Stimulated activated CD4-positive, alpha-beta T cell treated with anti-CD3 and anti-CD28 coated beads, Interleukin-1b, Interleukin-23, amount 100 ng/mL, for 48 hours (primary cell): ENCODE measurements at regions not wholly inside any gene's neighbourhood (a gene's known extent, or its start where the extent isn't known, plus 50 kb on each side); places are given as distances from the start of the nearest gene placed in this dataset.

Source experiments
- DNase-seq: peaks from one replicate; pipeline ENCODE4 v3.0.0-alpha.2; 2020

DNA sequence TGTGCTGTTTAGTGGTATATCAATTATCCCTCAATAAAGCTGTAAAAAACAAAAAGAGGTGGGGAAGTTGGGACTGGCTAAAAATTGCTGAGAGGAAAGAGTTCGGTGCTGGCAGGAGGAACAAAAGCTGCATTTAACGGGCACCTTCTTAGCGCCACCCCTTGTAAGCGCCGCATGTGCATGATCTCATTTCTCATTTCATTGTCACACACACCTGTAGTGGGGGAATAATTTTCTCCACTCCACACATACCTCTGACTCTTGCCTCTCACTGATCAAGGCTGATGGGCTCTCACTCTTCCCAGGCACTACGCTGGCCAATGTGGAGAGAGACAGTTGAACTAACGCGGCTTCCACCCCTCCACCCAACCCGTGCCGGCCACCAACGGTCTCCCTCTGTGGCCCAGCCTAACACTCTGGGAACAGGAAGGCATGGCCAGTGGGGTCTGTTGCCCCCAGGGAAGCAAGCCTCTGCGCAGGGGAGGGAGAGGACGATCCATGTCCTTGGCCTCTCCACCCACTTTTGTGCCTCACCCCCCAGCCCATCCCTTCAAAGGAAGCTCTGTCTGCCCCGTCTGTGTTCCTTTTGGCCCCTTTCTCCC, 186.7 kb upstream of the SYT13 start:
- no peak for DNase-seq

DNA sequence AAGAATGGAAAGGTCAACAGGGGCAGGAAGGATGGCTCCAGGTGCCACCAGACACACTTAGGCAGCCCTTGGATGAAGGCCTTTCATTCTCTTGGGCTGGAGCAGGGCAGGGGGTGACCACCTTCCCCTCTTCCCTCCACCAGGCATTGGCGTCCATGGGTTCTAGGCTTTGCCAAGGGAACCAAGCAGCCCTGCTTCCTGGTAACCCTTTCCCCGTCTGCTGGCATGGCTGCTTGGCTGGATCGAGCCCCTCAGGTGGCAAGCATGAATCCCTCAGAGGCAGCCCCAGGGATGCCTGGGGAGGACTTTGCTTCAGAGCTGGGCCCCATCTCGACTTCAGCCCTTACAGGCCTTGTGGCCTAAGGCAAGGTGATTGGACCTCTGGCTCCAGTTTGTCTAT, 185.1 kb upstream of the SYT13 start:
- no peak for DNase-seq

DNA sequence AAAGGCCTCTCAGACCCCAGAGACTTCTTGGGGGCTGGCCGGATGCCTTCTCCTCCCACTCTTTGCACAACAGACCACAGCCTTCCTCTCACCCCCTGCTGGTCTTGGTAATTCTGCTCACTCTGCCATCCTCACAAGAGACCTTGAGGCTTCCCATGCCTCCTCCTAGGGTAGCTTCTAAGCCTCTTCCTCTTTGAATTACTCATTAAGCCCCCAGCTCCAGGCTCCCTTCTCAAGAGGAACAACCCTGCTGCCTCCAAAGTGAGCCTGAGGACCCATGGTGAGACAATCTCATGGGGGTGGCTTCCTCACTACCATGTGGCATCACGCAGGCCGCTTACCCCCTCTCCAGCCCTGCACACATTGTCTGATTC, 184.6 kb upstream of the SYT13 start:
- no peak for DNase-seq

DNA sequence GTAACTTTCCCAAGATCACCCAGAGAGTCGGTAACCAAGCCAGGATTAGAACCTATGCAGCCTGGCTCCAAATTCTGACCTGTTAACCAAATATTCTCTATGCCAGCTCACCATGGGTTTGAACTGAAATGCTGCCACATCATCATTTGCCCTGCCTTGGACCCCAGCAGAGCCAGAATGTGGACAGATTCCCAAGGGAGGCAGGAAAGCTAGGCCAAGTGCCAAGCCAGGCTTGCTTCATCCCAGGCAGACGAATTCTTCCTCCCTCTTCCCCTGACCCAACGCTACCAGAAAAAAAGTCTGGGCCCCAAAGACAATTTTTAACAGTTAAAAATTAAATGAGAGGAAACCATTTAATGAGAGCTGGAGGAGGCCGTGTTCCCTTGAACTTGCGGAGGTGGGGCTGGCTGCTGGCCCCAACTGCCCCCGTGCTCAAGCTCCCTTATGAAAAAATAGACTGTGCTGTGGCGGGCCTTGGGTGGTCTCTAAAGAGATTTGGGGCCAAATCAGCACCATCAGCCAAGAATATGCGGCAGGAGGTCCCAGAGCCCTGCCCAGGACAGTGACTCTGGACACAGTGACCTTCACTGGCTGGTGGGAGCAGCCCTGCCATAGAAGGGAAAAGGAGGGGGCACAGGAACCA, 184.1 kb upstream of the SYT13 start:
- DNase-seq: no peak

DNA sequence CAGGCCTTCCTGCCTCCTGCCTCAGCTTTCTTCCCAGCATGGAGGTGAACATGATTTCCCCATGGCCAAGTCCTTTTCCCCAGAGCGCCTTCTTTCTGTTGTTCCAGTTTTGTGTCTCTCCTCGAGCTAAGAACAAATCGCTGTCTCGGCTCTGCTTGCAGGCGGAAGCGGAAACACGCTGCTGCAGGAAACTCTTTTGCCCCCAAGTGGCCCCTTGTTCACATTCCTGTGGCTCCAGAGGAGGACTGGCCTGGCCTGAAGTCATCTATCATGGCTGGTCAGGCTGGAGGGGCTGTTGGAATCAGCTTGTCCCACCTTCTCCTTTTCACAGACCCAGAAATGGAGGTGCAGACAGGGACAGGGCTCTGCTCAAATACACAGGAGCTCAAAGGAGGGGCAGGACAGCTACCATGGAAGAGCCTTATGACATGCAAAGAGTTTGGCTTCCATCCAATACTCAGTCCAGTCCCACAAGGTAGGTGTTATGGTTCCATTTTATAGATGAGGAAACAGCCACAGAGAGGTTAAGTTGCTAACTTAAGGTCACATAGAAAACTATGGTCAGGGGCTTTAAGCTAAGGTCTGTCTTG, 182.2 kb upstream of the SYT13 start:
- DNase-seq: no peak

DNA sequence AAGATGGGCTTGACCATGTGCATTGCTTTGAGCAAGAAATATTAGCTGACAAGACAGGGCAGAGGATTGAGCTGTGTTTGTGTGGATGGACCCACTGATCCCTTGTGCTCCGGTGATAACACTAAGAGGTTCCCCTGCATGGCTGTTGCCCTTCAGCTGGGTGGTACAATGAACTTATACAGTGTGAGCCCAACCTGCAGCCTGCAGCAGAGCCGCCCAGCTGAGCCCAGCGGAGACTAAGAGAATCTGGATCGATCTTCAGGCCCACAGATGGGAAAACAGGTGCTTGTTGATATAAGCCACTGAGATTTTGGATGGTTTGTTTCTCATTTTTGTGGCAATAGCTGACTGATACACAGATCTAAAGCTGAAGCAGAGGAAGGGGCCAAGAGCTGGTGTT, 177.4 kb upstream of the SYT13 start:
- no peak for DNase-seq

DNA sequence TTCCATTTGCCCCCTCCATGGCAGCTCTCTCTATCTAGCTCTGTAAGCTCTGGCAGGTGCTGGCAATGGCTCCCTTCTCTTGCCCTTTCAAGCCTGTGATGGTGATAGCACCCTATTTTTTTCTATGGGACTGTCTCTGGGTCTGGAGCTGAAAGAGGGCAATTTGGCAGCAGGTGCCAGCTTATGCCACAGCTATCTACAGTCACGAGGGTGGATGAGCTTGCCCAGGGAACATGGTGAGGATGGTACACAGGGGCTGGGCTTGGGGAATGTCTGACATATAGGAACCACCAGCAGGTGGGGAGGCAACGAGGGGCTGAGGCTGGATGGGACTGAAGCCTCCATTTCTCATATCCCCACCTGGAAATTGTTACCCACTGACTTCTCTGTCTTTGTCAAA, 175.4 kb upstream of the SYT13 start:
- DNase-seq: no peak

DNA sequence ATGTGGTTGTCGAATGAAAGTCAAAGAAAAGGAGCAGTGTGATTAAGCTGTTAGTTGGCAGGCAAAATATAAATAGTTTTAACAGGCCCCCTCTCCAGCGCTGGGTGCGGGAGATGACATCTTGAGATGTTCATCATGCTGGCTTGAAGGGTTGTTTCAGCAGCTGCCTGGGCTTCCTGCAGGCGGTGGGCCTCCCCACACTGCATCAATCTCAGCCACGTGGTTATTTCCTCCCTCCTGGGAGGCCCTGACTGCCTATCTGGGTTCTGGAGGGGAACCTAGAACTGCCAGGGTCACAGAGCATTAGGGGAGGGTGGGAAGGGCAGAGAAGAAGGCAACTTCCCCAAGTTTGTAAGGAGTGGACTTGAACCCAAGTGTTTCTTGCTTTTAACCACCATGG, 173.3 kb upstream of the SYT13 start:
- no peak for DNase-seq

DNA sequence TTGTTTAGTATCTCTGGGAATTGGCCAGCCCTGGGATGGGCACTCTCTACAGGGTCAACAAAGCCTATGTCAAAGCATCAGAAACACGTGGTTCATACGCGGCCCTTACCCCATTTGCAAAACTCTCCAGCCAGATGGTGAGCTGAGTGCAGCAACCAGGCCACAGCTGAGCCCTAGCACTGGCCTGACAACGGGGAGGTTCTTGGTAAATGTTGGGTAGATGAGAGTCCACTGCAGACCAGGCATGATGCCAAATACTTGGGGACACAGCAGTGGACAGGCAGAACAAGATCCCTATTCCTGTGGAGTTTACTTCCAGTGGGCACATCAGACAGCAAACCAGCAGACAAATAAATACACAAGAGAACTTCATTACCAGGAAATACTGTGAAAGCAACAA, 172.1 kb upstream of the SYT13 start:
- no peak for DNase-seq

DNA sequence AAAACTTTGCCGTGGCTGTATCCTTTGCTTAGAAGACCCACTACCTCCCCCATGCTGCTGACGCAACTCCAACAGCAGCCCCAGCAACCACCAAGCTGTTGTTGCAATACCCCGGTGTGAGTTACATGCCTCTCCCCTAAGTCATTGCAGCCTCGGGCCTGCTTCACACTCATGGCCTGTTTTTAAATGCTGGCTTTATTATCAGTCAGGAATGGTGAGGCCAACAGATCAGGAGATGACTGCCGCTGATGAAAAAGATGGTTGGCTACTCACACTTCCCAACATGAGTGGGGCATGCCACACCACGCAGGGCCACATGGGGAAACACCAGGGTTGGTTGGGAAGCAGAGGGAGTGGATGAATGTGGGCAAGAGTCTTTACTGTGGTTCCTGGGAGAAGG, 171.5 kb upstream of the SYT13 start:
- no peak for DNase-seq

DNA sequence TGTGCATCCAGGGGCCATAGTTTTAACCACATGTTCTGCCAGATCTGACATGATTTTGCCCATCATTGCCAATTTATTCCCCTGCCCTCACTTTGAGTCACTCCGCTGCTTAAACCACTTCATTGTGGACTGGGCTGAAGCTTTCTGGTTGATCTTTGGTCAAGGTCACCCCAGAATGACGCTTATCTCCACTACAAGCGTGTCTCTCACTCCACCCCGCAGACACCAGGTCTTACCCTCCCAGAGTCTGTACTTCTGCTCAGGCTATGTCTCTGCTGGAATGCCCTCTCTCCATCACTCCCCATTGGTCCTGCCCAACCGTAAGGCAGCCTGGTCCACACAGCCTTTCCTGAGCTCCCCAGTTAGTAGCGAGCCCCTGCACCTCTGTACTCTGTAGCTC, 170.5 kb upstream of the SYT13 start:
- DNase-seq: no peak

DNA sequence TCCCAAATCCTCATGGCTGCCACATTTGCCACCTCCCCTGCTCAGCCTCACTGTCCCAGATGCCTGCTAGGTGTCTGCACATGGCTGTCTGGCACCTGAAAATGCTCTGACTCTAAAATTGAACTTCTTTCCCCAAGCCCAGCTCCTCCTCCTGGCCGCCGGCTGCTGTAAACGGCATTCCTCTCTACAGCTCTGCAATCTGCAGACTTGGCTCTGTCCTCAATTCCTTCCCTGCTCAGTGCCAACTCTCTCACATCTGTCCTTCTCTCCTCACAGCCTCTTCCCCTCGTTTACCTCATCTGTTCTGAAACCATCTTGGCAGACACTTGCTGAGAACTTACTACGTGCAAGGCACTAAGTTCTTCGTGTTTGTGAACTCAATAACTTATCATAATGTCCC, 169.4 kb upstream of the SYT13 start:
- no peak for DNase-seq

DNA sequence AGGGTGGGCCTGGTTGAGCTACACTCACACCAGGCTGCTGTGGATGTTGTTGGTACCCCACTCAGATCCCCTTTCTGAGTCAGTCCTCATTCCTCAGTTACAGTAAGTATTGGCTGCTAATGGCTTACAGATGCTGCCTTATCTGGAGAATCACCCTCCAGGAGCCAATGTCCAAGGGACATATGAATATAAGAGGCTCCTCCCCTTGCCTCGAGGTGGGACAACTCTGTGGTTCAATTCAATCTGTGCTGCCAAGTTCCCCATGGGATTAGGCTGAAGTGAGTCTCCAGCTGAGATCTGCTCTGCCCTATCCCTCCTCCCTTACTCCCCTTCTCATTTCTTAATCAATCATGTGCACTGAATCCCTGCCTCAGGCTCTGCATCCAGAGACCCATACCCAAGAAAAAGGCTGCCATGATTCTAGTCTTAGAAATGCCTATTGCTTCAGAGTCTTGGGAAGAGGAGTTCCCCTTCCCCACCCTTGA, 168.8 kb upstream of the SYT13 start:
- no peak for DNase-seq

DNA sequence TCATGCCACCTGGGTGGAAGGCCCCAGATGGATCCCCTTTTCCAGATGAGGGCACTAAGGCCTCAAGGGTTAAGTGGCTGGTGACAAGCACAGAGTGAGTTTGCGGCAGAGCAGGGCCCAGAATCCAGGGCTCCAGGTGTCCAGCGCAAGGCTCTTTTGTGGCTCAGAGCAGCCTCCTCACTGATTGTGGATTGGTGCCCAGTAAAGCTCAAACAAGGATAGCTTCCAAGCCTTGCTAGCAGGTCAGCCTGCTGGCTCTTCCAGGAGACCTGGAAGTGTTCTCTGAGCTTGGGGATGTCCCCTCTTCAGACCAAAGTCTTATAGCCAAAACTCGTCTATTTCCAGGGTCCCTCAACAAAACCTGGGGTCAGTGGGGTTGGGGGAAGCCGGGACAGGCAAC, 167.6 kb upstream of the SYT13 start:
- no peak for DNase-seq

DNA sequence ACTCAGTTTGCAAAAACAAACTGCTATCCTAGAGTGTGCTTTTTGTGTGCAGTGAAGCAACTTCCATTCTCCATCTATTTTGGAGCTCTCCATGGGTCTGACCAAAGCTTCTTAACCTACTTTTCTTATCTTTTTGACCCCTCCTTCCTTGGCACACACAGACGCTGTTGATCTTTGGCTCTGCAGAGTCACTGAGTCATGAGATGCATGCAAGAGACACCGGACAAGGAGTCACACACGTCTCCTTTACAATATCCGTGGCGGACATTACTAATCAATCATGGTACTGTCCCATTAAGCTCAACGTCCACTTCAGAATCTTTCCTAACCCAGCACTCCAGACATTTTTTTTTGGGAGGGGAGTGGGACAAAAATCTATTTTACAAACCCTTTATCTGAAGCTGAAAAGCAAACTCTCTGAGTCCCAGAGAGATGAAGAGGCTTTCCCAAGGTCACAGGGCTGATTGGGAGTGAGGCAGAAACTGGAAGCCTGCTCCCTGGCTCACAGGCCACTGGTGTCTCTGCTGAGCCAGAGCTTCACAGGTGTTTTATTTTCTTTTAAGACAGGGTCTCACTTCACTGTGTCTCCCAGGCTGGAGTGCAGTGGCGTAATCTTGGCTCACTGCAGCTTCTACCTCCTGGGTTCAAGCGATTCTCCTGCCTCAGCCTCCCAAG, 165.8 kb upstream of the SYT13 start:
- DNase-seq: no peak

DNA sequence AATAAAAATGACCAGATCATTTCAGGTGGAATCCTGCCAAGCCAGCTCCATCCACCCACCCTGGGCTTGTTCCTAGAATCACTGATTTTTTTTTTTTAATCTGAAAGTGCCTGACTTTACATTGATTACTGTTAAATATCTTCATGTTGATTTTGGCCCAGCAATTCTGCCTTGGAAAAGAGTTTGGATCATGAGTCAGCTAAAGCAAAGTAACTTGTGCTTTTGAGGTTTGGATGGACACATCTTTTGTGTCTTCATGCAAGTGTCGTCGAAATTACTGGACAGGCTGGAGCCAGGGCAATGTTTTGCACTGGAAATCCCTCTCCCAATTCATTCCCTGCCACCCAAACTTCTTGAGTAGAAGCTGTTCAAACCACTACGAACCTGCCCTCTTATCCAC, 164.0 kb upstream of the SYT13 start:
- no peak for DNase-seq

DNA sequence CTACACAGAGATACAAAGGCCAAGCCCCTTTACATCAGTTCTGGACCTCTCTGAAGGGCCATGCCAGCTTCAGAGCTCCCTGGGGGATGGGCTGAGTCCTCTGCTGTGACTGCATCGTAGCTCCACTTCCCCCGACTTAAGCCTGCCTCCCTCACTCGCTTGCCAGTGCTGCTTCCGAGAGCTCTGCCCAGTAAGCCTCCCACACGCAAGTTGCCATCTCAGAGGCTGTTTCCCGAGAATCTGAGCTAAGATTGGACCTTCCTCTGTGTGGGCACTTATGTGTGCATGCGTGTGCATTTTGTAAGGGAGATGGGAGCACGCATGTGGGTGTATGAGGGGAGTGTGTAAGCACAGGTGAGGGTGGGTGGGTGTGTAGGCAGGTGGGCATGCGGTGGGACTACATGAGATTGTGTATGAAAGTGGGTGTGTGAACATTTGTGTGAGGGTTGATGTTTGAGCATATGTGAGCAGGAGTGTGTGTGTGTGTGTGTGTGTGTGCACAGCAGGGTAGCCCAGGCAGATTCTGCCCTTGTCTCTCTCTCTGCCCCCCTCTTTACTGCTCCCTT, 163.0 kb upstream of the SYT13 start:
- DNase-seq: no peak

DNA sequence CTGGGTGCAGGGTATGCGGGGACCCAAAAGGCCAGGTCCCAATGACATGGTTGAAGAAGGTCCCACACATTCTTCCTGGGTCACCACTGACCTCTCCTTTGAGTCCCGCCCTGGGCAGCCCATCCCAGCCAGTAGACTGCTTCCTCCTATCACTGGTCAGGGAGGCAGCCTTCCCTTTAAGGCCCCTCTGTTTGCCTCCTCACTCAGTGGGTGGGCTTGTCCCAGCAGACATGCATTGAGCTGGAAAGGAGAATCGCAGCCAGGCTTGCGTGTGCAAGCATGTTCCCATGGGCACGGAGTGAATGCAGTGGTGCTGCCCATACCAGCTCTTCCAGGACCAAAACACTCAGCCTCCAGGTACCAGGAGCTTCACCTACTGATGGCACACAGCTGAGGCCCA, 162.4 kb upstream of the SYT13 start:
- no peak for DNase-seq

DNA sequence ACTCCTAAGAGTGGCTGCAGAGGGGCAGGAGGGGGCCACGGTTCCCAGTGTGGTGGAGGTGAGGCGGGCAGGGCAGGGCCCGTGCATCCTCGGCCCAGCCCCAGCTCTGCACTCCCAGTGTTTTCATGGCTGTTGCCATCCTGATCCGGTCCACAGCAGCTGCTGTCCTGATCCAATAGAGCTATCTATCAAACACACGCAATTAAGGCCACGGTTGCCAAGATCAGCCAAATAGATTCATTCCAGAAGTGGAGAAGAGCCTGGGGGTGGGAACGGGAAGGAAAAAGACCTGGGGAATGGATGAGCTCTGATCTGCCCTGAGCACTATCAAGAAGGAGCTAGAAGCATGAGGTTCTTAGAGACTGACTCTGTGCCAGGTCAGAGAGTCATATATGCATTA, 160.9 kb upstream of the SYT13 start:
- DNase-seq: no peak

DNA sequence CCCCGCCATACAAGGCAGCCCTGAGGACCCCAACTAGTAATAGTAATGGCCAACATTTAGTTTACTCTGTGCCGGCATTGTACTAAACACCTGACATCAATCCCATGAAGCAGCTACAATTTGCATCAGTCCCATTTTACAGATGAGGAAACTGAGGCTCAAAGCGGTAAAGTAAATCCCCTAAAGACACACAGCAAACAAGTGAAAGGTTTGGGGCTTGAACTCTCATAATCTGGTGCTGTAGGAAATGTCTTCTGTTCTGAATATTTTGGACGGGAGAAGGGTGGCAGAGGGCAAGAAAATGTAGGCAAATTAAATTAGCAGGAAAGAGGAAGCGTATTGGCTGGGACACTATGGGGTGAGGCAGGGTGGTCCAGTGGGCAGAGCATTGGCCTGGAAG, 160.3 kb upstream of the SYT13 start:
- no peak for DNase-seq

DNA sequence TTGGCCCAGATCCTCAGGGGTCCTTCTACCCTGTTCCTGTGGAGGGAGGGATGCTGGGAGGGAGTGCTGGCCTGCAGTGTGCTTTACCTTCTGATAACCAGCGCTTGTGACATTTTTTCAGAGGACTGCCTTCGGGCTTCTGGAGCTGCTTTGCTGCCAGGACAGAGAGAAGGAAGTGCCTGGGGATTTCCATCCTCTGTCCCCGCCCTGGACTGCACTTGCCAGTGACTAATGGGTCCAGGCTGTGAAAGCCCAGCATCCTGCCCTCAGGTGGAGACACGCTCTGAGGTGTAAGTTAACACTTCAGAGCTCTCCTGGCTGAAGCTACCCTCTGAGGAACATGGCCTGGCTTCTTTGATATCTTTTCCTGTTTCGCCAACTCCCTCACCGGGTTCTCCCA, 158.7 kb upstream of the SYT13 start:
- DNase-seq: no peak

DNA sequence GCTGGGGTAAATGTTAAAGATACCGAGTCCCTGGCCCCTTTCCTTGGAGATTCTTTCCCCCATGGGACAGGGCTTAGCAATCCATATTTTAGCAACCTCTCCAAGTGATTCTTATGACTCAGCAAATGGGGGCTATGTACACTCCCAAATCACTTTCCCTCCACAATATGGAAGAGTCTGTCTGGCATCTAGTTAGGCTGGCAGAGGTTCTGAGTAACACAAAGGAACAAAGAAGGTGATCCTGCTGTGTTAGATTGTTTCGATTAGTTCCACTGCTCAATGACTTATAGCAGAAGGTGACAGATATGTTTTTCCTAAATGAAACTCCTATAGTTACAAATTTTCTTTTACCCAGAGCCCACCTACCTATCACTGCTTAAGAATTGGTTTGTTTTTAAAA, 154.0 kb upstream of the SYT13 start:
- no peak for DNase-seq

DNA sequence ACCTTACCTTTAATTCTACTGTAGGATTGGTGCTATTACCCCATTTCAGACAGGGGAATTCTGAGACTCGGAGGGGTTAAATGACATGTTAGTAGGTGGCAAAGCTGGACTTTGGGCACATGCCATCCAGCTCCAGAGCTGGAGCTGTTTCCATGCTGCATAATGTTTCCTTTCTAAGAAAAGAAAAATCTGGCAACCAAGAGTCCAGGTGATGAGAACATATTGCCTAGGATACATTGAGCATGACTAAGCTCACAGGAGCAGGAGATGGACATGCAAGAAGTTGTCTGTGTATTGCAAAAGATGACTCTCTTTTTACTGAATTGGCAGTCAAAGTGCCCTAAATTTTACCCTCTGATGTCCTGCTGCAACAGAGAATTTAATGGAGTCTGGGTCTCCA, 150.8 kb upstream of the SYT13 start:
- DNase-seq: no peak

DNA sequence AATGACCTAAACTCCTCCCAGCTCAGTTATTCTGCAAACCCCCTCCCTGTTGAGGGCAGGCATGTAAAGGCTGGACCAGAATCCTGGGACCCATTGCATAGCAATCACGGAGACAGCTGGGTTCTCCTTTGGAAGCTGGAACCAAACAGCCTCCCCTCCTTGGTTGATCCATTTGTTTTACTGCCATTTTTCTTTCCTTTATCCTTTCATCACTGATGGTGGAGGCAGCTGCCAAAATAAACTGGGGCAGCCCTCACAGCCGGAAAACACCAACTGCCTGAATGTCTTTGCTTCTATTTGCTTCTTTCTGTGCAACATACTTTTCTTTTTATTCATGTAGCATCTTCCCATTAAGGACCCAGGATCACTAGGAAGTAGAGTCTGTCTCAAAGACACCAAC, 150.0 kb upstream of the SYT13 start:
- no peak for DNase-seq
